SK-N-MC (cell line): ENCODE measurements at regions not wholly inside any gene's neighbourhood (a gene's known extent, or its start where the extent isn't known, plus 50 kb on each side); places are given as distances from the start of the nearest gene placed in this dataset.

Experiments
- EZH2 ChIP-seq: fragments of 200-600 bp; sonication (generic); IDR thresholded peaks from one replicate; pipeline ENCODE4 v1.6.1; 2017; ENCODE audit warnings: antibody characterized with exemption
- FOXP2 ChIP-seq: optimal IDR thresholded peaks from 2 replicates; pipeline ENCODE3; 2011; ENCODE audit warnings: mild to moderate bottlenecking, moderate library complexity; ENCODE audit not compliant: insufficient read depth; ENCODE audit errors: extremely low read length, control extremely low read depth
- POLR2AphosphoS5 ChIP-seq: IDR thresholded peaks from 2 replicates; pipeline ENCODE4 v1.6.1; 2012; ENCODE audit warnings: mild to moderate bottlenecking, low read depth, low read length, borderline replicate concordance

DNA sequence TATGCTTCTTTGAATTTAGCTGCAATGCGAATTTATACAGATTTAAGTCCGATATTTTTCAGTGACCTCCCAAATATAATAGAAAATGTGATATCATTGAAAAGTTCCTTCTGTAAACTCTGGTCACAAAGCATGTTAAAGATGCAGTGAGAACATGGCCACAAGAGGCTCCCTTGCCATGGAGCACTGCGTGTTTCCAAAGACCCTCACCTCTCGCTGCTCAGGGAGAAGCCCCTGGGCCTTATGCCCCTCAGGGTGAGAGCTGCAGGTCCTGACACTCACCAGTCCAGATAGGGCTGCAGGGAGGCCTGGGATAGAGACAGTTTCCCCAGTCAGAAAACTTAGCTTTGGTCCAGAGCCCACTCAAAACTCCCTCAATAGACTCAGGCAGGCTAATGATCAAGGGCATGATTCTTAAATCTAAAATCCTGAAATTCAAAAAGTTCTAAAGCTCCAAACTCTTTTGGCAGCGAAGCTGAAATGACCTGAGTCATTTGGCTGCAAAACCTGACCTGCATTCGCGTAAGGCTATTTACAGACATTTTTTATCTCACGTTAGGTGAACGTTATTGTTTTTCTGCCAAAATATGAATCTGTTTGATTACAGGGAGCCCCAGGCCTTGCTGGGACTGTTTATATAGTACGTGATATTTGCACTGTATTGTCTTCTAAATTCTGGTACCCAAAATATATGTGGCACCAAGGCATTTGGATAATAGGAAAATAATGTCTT lies 67.8 kb downstream of the CAPZA3 start:
- TF ChIP-seq EZH2 (no peak), POLR2AphosphoS5 (no peak), FOXP2 (no peak)
